ENCODE measurements at regions not wholly inside any gene's neighbourhood (a gene's known extent, or its start where the extent isn't known, plus 50 kb on each side); places are given as distances from the start of the nearest gene placed in this dataset.

DNA sequence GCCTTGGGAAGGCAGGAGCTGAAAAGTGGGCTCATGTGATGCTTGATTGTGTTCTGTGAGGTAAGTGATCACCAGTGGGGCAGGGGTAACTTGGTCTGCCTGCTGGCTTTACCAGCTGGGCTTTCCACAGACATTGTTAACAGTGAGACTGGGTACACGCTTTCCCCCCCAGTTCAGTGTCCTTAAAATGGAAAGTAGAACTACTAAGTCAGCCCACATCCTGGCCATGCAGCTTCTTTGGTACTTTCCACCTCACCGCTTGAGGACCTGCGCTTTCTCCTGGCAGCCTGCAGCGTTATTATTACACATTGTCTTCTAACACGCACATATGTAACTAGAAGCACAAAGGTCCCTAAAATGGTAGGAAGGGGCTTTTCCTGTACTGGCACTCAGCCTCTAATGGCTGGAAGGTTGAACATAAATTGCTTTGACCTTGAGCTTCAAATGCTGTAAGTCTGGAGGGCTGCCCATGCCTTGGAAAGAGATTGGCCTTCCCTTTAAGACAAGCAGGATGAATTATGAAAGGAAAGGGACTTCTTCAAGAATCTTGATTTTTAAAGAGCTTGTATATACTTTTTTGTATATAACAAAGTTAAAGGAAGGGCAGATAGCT lies 216.1 kb upstream of the ROPN1 start:
- ChIA-PET POLR2A (interaction anchor here (0.6 kb wide), 1 partner anchor 175 kb away, joined by 16 read pairs; no protein-coding TSS in a partner anchor), CTCF (no interaction called here)
- DNase-seq (ENCODE audit: low read depth, low spot score) (no peak), ATAC-seq (no peak)
- H3K36me3 ChIP-seq (ENCODE audit: control insufficient read depth, insufficient read depth, low read length), result no peaks in the 10 kb centered on the region
- TF ChIP-seq, protein P1, sequence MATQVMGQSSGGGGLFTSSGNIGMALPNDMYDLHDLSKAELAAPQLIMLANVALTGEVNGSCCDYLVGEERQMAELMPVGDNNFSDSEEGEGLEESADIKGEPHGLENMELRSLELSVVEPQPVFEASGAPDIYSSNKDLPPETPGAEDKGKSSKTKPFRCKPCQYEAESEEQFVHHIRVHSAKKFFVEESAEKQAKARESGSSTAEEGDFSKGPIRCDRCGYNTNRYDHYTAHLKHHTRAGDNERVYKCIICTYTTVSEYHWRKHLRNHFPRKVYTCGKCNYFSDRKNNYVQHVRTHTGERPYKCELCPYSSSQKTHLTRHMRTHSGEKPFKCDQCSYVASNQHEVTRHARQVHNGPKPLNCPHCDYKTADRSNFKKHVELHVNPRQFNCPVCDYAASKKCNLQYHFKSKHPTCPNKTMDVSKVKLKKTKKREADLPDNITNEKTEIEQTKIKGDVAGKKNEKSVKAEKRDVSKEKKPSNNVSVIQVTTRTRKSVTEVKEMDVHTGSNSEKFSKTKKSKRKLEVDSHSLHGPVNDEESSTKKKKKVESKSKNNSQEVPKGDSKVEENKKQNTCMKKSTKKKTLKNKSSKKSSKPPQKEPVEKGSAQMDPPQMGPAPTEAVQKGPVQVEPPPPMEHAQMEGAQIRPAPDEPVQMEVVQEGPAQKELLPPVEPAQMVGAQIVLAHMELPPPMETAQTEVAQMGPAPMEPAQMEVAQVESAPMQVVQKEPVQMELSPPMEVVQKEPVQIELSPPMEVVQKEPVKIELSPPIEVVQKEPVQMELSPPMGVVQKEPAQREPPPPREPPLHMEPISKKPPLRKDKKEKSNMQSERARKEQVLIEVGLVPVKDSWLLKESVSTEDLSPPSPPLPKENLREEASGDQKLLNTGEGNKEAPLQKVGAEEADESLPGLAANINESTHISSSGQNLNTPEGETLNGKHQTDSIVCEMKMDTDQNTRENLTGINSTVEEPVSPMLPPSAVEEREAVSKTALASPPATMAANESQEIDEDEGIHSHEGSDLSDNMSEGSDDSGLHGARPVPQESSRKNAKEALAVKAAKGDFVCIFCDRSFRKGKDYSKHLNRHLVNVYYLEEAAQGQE (IDR thresholded peaks at IDR 0.05; ENCODE audit: insufficient read depth in 1 of 2, low read depth in 2 of 2, low read length in 1 of 2), result no peak
- TF ChIP-seq TCF7L2 (IDR thresholded peaks at IDR 0.05; ENCODE audit: low read depth, low read length), result no peak
- TF ChIP-seq POLR2AphosphoS5 (IDR thresholded peaks at IDR 0.05; ENCODE audit: low read depth, low read length), result no peak
- TF ChIP-seq, protein P2, sequence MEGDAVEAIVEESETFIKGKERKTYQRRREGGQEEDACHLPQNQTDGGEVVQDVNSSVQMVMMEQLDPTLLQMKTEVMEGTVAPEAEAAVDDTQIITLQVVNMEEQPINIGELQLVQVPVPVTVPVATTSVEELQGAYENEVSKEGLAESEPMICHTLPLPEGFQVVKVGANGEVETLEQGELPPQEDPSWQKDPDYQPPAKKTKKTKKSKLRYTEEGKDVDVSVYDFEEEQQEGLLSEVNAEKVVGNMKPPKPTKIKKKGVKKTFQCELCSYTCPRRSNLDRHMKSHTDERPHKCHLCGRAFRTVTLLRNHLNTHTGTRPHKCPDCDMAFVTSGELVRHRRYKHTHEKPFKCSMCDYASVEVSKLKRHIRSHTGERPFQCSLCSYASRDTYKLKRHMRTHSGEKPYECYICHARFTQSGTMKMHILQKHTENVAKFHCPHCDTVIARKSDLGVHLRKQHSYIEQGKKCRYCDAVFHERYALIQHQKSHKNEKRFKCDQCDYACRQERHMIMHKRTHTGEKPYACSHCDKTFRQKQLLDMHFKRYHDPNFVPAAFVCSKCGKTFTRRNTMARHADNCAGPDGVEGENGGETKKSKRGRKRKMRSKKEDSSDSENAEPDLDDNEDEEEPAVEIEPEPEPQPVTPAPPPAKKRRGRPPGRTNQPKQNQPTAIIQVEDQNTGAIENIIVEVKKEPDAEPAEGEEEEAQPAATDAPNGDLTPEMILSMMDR (IDR thresholded peaks at IDR 0.05), result no peak
- TF ChIP-seq SIN3A (IDR thresholded peaks at IDR 0.05; ENCODE audit: borderline replicate concordance, insufficient read depth, low read depth, low read length), result no peak
- no peak overlapping the region for H3K4me3 ChIP-seq (ENCODE audit: low read depth in 2 of 2, low read length in 2 of 2)
- peaks cover 25% of the 10 kb centered on the region for H3K27me3 ChIP-seq (ENCODE audit: control insufficient read depth, insufficient read depth, low read length)
- no peak overlapping the region for H3K27ac ChIP-seq (ENCODE audit: low read length)
- no TSS peak for BruUV-seq (replicated peaks)
- intact Hi-C loops (cut with micrococcal nuclease; ENCODE audit: unreplicated experiment) (no loop called here), in situ Hi-C loops (cut with HindIII; ENCODE audit: low pct_unique_long_range_greater_than_20kb, low sequenced_read_pairs) (no loop called here)
- no peaks in the 10 kb centered on the region for H3K9me3 ChIP-seq (ENCODE audit: control insufficient read depth, insufficient read depth, low read depth, low read length)
- H3K4me1 ChIP-seq (ENCODE audit: control insufficient read depth, insufficient read depth, low read length), result no peaks in the 10 kb centered on the region

DNA sequence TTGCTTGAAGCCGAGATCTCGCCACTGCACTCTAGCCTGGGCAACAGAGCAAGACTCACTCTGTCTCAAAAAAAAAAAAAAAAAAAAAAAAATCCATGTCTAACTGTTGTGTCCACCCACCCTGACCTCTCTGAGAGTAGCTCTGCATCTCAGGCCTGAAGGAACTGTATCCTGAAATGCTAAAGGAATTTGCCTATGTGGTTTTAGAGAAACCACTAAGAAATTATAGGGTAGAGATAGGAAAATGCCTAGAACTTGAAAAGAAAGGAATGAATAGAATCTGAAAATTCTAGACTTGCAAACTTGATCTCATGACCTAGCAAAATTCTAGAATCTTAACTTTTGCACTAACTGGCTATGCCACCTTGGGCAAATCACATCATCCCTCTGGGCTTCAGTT lies 217.5 kb upstream of the ROPN1 start:
- Histone ChIP-seq H3K4me3 (ENCODE audit: low read depth in 2 of 2, low read length in 2 of 2) (no peak overlapping the region), H3K9me3 (ENCODE audit: control insufficient read depth, insufficient read depth, low read depth, low read length) (no peaks in the 10 kb centered on the region), H3K4me1 (ENCODE audit: control insufficient read depth, insufficient read depth, low read length) (no peaks in the 10 kb centered on the region), H3K36me3 (ENCODE audit: control insufficient read depth, insufficient read depth, low read length) (no peaks in the 10 kb centered on the region), H3K27me3 (ENCODE audit: control insufficient read depth, insufficient read depth, low read length) (peaks cover 25% of the 10 kb centered on the region), H3K27ac (ENCODE audit: low read length) (no peak overlapping the region)
- no peak for DNase-seq (ENCODE audit: low read depth, low spot score)
- ATAC-seq, result no peak
- ChIA-PET CTCF (no interaction called here), POLR2A (no interaction called here)
- intact Hi-C loops (cut with micrococcal nuclease; ENCODE audit: unreplicated experiment), result no loop called here
- in situ Hi-C loops (cut with HindIII; ENCODE audit: low pct_unique_long_range_greater_than_20kb, low sequenced_read_pairs), result no loop called here
- TF ChIP-seq POLR2AphosphoS5 (IDR thresholded peaks at IDR 0.05; ENCODE audit: low read depth, low read length) (no peak), TCF7L2 (IDR thresholded peaks at IDR 0.05; ENCODE audit: low read depth, low read length) (no peak), SIN3A (IDR thresholded peaks at IDR 0.05; ENCODE audit: borderline replicate concordance, insufficient read depth, low read depth, low read length) (no peak)
- TF ChIP-seq, protein P1 (IDR thresholded peaks at IDR 0.05; ENCODE audit: insufficient read depth in 1 of 2, low read depth in 2 of 2, low read length in 1 of 2), result no peak
- TF ChIP-seq, protein P2 (IDR thresholded peaks at IDR 0.05), result no peak
- no TSS peak for BruUV-seq (replicated peaks)
